ENCODE measurements at regions not wholly inside any gene's neighbourhood (a gene's known extent, or its start where the extent isn't known, plus 50 kb on each side); places are given as distances from the start of the nearest gene placed in this dataset.

GRCh38 chrX:128287693-128288092 lies 235.5 kb upstream of the ACTRT1 start:
- Histone ChIP-seq H3K9ac (no peak overlapping the region), H3K4me2 (no peak overlapping the region), H4K20me1 (ENCODE audit: insufficient read depth) (no peaks in the 10 kb centered on the region), H3K27ac (no peak overlapping the region), H3K36me3 (ENCODE audit: insufficient read depth) (no peaks in the 10 kb centered on the region), H3K4me1 (ENCODE audit: low read depth, poor library complexity, severe bottlenecking) (no peaks in the 10 kb centered on the region), H2AFZ (ENCODE audit: low read depth) (no peak overlapping the region), H3K4me3 (IDR thresholded peaks at IDR 0.05; ENCODE audit: insufficient read depth, low read depth, low read length) (no peak overlapping the region), H3K79me2 (ENCODE audit: insufficient read depth, low read depth) (no peaks in the 10 kb centered on the region), H3K27me3 (ENCODE audit: insufficient read depth, low read depth) (no peaks in the 10 kb centered on the region)
- TF ChIP-seq, protein P1, sequence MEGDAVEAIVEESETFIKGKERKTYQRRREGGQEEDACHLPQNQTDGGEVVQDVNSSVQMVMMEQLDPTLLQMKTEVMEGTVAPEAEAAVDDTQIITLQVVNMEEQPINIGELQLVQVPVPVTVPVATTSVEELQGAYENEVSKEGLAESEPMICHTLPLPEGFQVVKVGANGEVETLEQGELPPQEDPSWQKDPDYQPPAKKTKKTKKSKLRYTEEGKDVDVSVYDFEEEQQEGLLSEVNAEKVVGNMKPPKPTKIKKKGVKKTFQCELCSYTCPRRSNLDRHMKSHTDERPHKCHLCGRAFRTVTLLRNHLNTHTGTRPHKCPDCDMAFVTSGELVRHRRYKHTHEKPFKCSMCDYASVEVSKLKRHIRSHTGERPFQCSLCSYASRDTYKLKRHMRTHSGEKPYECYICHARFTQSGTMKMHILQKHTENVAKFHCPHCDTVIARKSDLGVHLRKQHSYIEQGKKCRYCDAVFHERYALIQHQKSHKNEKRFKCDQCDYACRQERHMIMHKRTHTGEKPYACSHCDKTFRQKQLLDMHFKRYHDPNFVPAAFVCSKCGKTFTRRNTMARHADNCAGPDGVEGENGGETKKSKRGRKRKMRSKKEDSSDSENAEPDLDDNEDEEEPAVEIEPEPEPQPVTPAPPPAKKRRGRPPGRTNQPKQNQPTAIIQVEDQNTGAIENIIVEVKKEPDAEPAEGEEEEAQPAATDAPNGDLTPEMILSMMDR (conservative IDR thresholded peaks at IDR 0.05; ENCODE audit: low read depth, low read length), result no peak

GRCh38 chrX:128250621-128251020 lies 198.4 kb upstream of the ACTRT1 start:
- Histone ChIP-seq H3K79me2 (ENCODE audit: insufficient read depth, low read depth) (no peaks in the 10 kb centered on the region), H4K20me1 (ENCODE audit: insufficient read depth) (no peaks in the 10 kb centered on the region), H3K27me3 (ENCODE audit: insufficient read depth, low read depth) (no peaks in the 10 kb centered on the region), H3K4me3 (IDR thresholded peaks at IDR 0.05; ENCODE audit: insufficient read depth, low read depth, low read length) (no peak overlapping the region), H2AFZ (ENCODE audit: low read depth) (no peak overlapping the region), H3K4me2 (no peak overlapping the region), H3K36me3 (ENCODE audit: insufficient read depth) (no peaks in the 10 kb centered on the region), H3K4me1 (ENCODE audit: low read depth, poor library complexity, severe bottlenecking) (no peaks in the 10 kb centered on the region), H3K9ac (no peak overlapping the region), H3K27ac (no peak overlapping the region)
- TF ChIP-seq, protein P1 (conservative IDR thresholded peaks at IDR 0.05; ENCODE audit: low read depth, low read length), result no peak

DNA sequence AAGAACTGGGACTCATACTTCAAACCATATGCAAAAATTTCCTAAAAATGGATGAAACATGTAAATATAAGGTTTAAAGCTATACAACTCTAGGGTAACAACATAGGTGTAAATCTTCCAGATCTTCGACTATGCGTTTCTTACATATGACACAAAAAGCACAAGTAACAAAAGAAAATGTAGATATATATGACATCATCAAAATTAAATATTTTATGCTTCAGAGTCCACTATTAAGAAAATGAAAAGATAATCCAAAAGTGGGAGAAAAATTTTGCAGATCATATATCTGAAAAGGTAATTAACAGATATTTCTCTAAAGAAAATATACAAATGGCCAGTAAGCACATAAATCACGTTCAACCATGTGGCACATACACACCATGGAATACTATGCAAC lies 164.2 kb upstream of the ACTRT1 start:
- H3K27me3 ChIP-seq (ENCODE audit: insufficient read depth, low read depth), result no peaks in the 10 kb centered on the region

GRCh38 chrX:128165884-128166408 lies 113.7 kb upstream of the ACTRT1 start:
- Histone ChIP-seq H3K27me3 (ENCODE audit: insufficient read depth, low read depth) (no peaks in the 10 kb centered on the region), H2AFZ (ENCODE audit: low read depth) (no peak overlapping the region), H3K9ac (no peak overlapping the region), H3K36me3 (ENCODE audit: insufficient read depth) (no peaks in the 10 kb centered on the region), H3K4me2 (no peak overlapping the region), H3K4me3 (IDR thresholded peaks at IDR 0.05; ENCODE audit: insufficient read depth, low read depth, low read length) (no peak overlapping the region), H3K79me2 (ENCODE audit: insufficient read depth, low read depth) (no peaks in the 10 kb centered on the region), H3K4me1 (ENCODE audit: low read depth, poor library complexity, severe bottlenecking) (no peaks in the 10 kb centered on the region), H4K20me1 (ENCODE audit: insufficient read depth) (no peaks in the 10 kb centered on the region), H3K27ac (no peak overlapping the region)
- TF ChIP-seq, protein P1 (conservative IDR thresholded peaks at IDR 0.05; ENCODE audit: low read depth, low read length), result no peak

More for the DNA sequence above, 164.2 kb upstream of the ACTRT1 start:
- Histone ChIP-seq H3K4me2 (no peak overlapping the region), H3K36me3 (ENCODE audit: insufficient read depth) (no peaks in the 10 kb centered on the region), H2AFZ (ENCODE audit: low read depth) (no peak overlapping the region), H4K20me1 (ENCODE audit: insufficient read depth) (no peaks in the 10 kb centered on the region), H3K79me2 (ENCODE audit: insufficient read depth, low read depth) (no peaks in the 10 kb centered on the region), H3K4me1 (ENCODE audit: low read depth, poor library complexity, severe bottlenecking) (no peaks in the 10 kb centered on the region), H3K9ac (no peak overlapping the region), H3K4me3 (IDR thresholded peaks at IDR 0.05; ENCODE audit: insufficient read depth, low read depth, low read length) (no peak overlapping the region), H3K27ac (no peak overlapping the region)
- TF ChIP-seq, protein P1 (conservative IDR thresholded peaks at IDR 0.05; ENCODE audit: low read depth, low read length), result no peak
